H1 (cell line): ENCODE measurements at regions not wholly inside any gene's neighbourhood (a gene's known extent, or its start where the extent isn't known, plus 50 kb on each side); places are given as distances from the start of the nearest gene placed in this dataset.

Source experiments
- CTCF ChIA-PET: fragments of 300-600 bp; sonication (Branson Sonifier 250); formaldehyde crosslinking; loops from one replicate; lab custom pipeline; 2021; ENCODE audit not compliant: partially characterized antibody; lab: Charles Lee
- POLR2A ChIA-PET: fragments of 300-600 bp; sonication (Branson Sonifier 250); formaldehyde crosslinking; loops from one replicate; lab custom pipeline; 2021; ENCODE audit warnings: inconsistent platforms; ENCODE audit not compliant: partially characterized antibody; lab: Charles Lee
- DNase-seq, 2 experiments: peaks; one replicate each; pipeline versions ENCODE4 v3.0.0 to v3.0.0-alpha.2; 2010 to 2022; ENCODE audit warnings: low spot score in 2 of 2, low read depth in 1 of 2, mixed read lengths in 1 of 2
- FAIRE-seq: peaks from 2 replicates; lab custom pipeline; 2011; peaks lifted over from hg19 to GRCh38; lab: Jason Lieb, UNC
- H2AFZ ChIP-seq: 2 replicates; pipeline ENCODE4 v1.8.1; 2012; ENCODE audit warnings: low read length, inconsistent platforms
- H2AK5ac ChIP-seq: 2 replicates; pipeline ENCODE4 v1.6.1; 2013; ENCODE audit warnings: low read depth, low read length
- H2BK120ac ChIP-seq: replicated peaks from 2 replicates; pipeline ENCODE3; 2013; ENCODE audit warnings: low read depth, low read length, inconsistent platforms
- H2BK12ac ChIP-seq: 2 replicates; pipeline ENCODE4 v1.6.1; 2013; ENCODE audit warnings: low read depth, low read length
- H2BK15ac ChIP-seq: 2 replicates; pipeline ENCODE4 v1.6.1; 2013; ENCODE audit warnings: low read length
- H2BK20ac ChIP-seq: 2 replicates; pipeline ENCODE4 v1.6.1; 2013; ENCODE audit warnings: low read length
- H2BK5ac ChIP-seq: 2 replicates; pipeline ENCODE4 v1.6.1; 2013; ENCODE audit warnings: low read depth, low read length
- H3K14ac ChIP-seq: 2 replicates; pipeline ENCODE4 v1.6.1; 2013; ENCODE audit warnings: inconsistent platforms; ENCODE audit not compliant: insufficient read length
- H3K18ac ChIP-seq: 2 replicates; pipeline ENCODE4 v1.6.1; 2013; ENCODE audit warnings: low read length; ENCODE audit errors: extremely low read depth
- H3K23ac ChIP-seq: 2 replicates; pipeline ENCODE4 v1.6.1; 2013; ENCODE audit warnings: inconsistent platforms; ENCODE audit not compliant: insufficient read length
- H3K23me2 ChIP-seq: 2 replicates; pipeline ENCODE4 v1.6.1; 2013; ENCODE audit warnings: low read depth, low read length
- H3K27ac ChIP-seq: 2 replicates; pipeline ENCODE4 v1.6.1; 2011; ENCODE audit warnings: low read depth, low read length, inconsistent platforms
- H3K27me3 ChIP-seq, 4 experiments: replicated peaks in 1 of 4; 1 replicate in 1 of 4; 2 replicates in 3 of 4; pipeline versions ENCODE4 v1.6.1 to v1.8.1; 2011 to 2013; ENCODE audit warnings: low read length in 3 of 4, mild to moderate bottlenecking in 3 of 4, inconsistent platforms in 2 of 4, mixed read lengths in 2 of 4, moderate library complexity in 1 of 4; ENCODE audit not compliant: control insufficient read depth in 3 of 4, insufficient read depth in 3 of 4; ENCODE audit errors: extremely low read depth in 1 of 4
- H3K36me3 ChIP-seq, 4 experiments: 2 replicates each; pipeline versions ENCODE4 v1.6.1 to v1.8.1; 2011 to 2013; ENCODE audit warnings: mild to moderate bottlenecking in 4 of 4, low read length in 3 of 4, moderate library complexity in 2 of 4, control low read depth in 1 of 4, inconsistent platforms in 1 of 4; ENCODE audit not compliant: insufficient read depth in 4 of 4, control insufficient read depth in 2 of 4
- H3K4ac ChIP-seq: replicated peaks from 2 replicates; pipeline ENCODE3; 2013; ENCODE audit warnings: low read length, low read depth, mixed read lengths, inconsistent platforms; ENCODE audit not compliant: insufficient read length
- H3K4me1 ChIP-seq, 4 experiments: replicated peaks in 1 of 4; 1 replicate in 1 of 4; 2 replicates in 3 of 4; pipeline versions ENCODE4 v1.6.1 to v1.8.1; 2011 to 2013; ENCODE audit warnings: low read length in 3 of 4, inconsistent platforms in 2 of 4, mixed read lengths in 1 of 4; ENCODE audit not compliant: insufficient read depth in 4 of 4, control insufficient read depth in 3 of 4
- H3K4me2 ChIP-seq, 2 experiments: 2 replicates each; pipeline versions ENCODE4 v1.6.1 to v1.8.1; 2011 to 2013; ENCODE audit warnings: low read depth in 2 of 2, low read length in 2 of 2, control low read depth in 1 of 2, inconsistent platforms in 1 of 2, mild to moderate bottlenecking in 1 of 2; ENCODE audit not compliant: insufficient read depth in 1 of 2
- H3K4me3 ChIP-seq, 4 experiments: fragments of 200-600, 300-600 bp in 1 of 4; sonication (generic), shearing (Covaris generic), sonication (Bioruptor Twin) in 1 of 4; 2 replicates each; pipeline versions ENCODE4 v1.5.1 to v1.8.1; 2011 to 2016; ENCODE audit warnings: low read length in 4 of 4, low read depth in 3 of 4, control low read depth in 2 of 4, inconsistent platforms in 2 of 4, mild to moderate bottlenecking in 2 of 4, mixed read lengths in 1 of 4, moderate library complexity in 1 of 4; ENCODE audit not compliant: insufficient read depth in 2 of 4; ENCODE audit errors: extremely low read depth in 1 of 4
- H3K56ac ChIP-seq: replicated peaks from 2 replicates; pipeline ENCODE3; 2013; ENCODE audit warnings: low read depth, mild to moderate bottlenecking, mixed read lengths, low read length, inconsistent platforms; ENCODE audit not compliant: insufficient read length
- H3K79me1 ChIP-seq: 2 replicates; pipeline ENCODE4 v1.6.1; 2013; ENCODE audit warnings: low read depth, low read length, control low read depth
- H3K79me2 ChIP-seq, 2 experiments: 2 replicates each; pipeline versions ENCODE4 v1.6.1 to v1.8.1; 2012 to 2013; ENCODE audit warnings: low read length in 2 of 2, mild to moderate bottlenecking in 2 of 2, inconsistent platforms in 1 of 2; ENCODE audit not compliant: insufficient read depth in 2 of 2, control insufficient read depth in 1 of 2
- H3K9ac ChIP-seq, 4 experiments: replicated peaks in 1 of 4; 1 replicate in 1 of 4; 2 replicates in 3 of 4; pipeline versions ENCODE4 v1.6.1 to v1.8.1; 2011 to 2013; ENCODE audit warnings: low read depth in 3 of 4, low read length in 3 of 4, control low read depth in 2 of 4, mild to moderate bottlenecking in 2 of 4, moderate library complexity in 2 of 4, inconsistent platforms in 1 of 4; ENCODE audit errors: extremely low read depth in 1 of 4
- H3K9me3 ChIP-seq, 2 experiments: 2 replicates each; pipeline versions ENCODE4 v1.6.1 to v1.8.1; 2012 to 2013; ENCODE audit warnings: mild to moderate bottlenecking in 2 of 2, moderate library complexity in 2 of 2, control low read depth in 1 of 2, inconsistent platforms in 1 of 2, low read depth in 1 of 2, low read length in 1 of 2, mixed read lengths in 1 of 2; ENCODE audit not compliant: insufficient read depth in 2 of 2
- H4K20me1 ChIP-seq, 2 experiments: replicated peaks in 1 of 2; 2 replicates each; pipeline versions ENCODE3 to v1.8.1; 2011 to 2013; ENCODE audit warnings: inconsistent platforms in 2 of 2, low read length in 2 of 2, mild to moderate bottlenecking in 1 of 2; ENCODE audit not compliant: insufficient read depth in 2 of 2, control insufficient read depth in 1 of 2
- H4K5ac ChIP-seq: 2 replicates; pipeline ENCODE4 v1.6.1; 2013; ENCODE audit warnings: low read length, low read depth, mixed read lengths, inconsistent platforms; ENCODE audit not compliant: insufficient read length
- H4K8ac ChIP-seq: 2 replicates; pipeline ENCODE4 v1.8.0; 2013; ENCODE audit warnings: mild to moderate bottlenecking, moderate library complexity, low read length, inconsistent platforms; ENCODE audit not compliant: insufficient read depth; ENCODE audit errors: extremely low read depth
- H4K91ac ChIP-seq: replicated peaks from 2 replicates; pipeline ENCODE3; 2013; ENCODE audit warnings: low read length, mixed read lengths, inconsistent platforms; ENCODE audit not compliant: insufficient read length
- BCL11A ChIP-seq, 2 experiments: IDR thresholded peaks; one replicate each; pipeline ENCODE4 v1.6.1; 2011; ENCODE audit warnings: low read depth in 2 of 2, low read length in 2 of 2, mild to moderate bottlenecking in 2 of 2
- CEBPB ChIP-seq: IDR thresholded peaks from 2 replicates; pipeline ENCODE4 v1.6.1; 2012; ENCODE audit warnings: low read depth, low read length
- CHD1 ChIP-seq: IDR thresholded peaks from 2 replicates; pipeline ENCODE4 v1.6.1; 2012; ENCODE audit warnings: low read depth, low read length, improper control_type of control experiment
- EZH2 ChIP-seq: fragments of 200-600 bp; sonication (generic); IDR thresholded peaks from 2 replicates; pipeline ENCODE4 v1.7.1; 2012; ENCODE audit warnings: low read depth, mild to moderate bottlenecking, moderate library complexity, low read length, inconsistent platforms; ENCODE audit not compliant: severe bottlenecking
- FOSL1 ChIP-seq: IDR thresholded peaks from 2 replicates; pipeline ENCODE4 v1.6.1; 2011; ENCODE audit warnings: mild to moderate bottlenecking, low read depth, low read length, moderate library complexity; ENCODE audit not compliant: insufficient read depth
- HDAC6 ChIP-seq: IDR thresholded peaks from one replicate; pipeline ENCODE4 v1.7.1; 2012; ENCODE audit warnings: low read depth, mild to moderate bottlenecking, inconsistent platforms, low read length, moderate library complexity
- JUND ChIP-seq: IDR thresholded peaks from 2 replicates; pipeline ENCODE4 v1.6.1; 2011; ENCODE audit warnings: mild to moderate bottlenecking, improper control_type of control experiment, low read length
- MAX ChIP-seq: IDR thresholded peaks from 2 replicates; pipeline ENCODE4 v1.6.1; 2012; ENCODE audit warnings: inconsistent platforms
- RXRA ChIP-seq: IDR thresholded peaks from 2 replicates; pipeline ENCODE4 v1.6.1; 2011; ENCODE audit warnings: low read depth, mild to moderate bottlenecking, low read length, moderate library complexity; ENCODE audit not compliant: insufficient read depth
- SIN3A ChIP-seq, 2 experiments: IDR thresholded peaks in 1 of 2; conservative IDR thresholded peaks in 1 of 2; 2 replicates each; pipeline ENCODE4 v1.6.1; 2011 to 2012; ENCODE audit warnings: low read length in 2 of 2, improper control_type of control experiment in 1 of 2, low read depth in 1 of 2, mild to moderate bottlenecking in 1 of 2
- SIX5 ChIP-seq: IDR thresholded peaks from 2 replicates; pipeline ENCODE4 v1.6.1; 2011; ENCODE audit warnings: mild to moderate bottlenecking, low read depth, low read length
- SP2 ChIP-seq: IDR thresholded peaks from 2 replicates; pipeline ENCODE4 v1.6.1; 2012; ENCODE audit warnings: mild to moderate bottlenecking, low read length, inconsistent platforms
- SRF ChIP-seq: IDR thresholded peaks from 2 replicates; pipeline ENCODE4 v1.6.1; 2011; ENCODE audit warnings: mild to moderate bottlenecking, low read depth, low read length, moderate library complexity
- WGBS, 2 experiments: shearing (Covaris generic) in 1 of 2; methylation state at CpG; one replicate each; pipeline versions ENCODE4 v1.1.6 to v1.1.7; 2013 to 2015; ENCODE audit warnings: low lambda C conversion rate in 2 of 2, mixed read lengths in 2 of 2, inconsistent platforms in 1 of 2, low coverage in 1 of 2, missing lambda C conversion rate in 1 of 2; ENCODE audit not compliant: insufficient replicate concordance in 2 of 2, insufficient coverage in 1 of 2, insufficient read length in 1 of 2; ENCODE audit errors: extremely low coverage in 1 of 2, missing lambda C conversion rate in 1 of 2; 5-methylcytosine and 5-hydroxymethylcytosine counted together

GRCh38 chr4:97507587-97508245 is 635.6 kb downstream of the STPG2 start:
- Histone ChIP-seq H3K23ac (no peak overlapping the region), H3K23me2 (no peaks in the 10 kb centered on the region), H3K4me1 (peaks cover 0 to 6% (median 0%) of the 10 kb centered on the region in 4 experiments; a peak in 1 of 7 replicates), H3K18ac (no peak overlapping the region), H2BK12ac (no peak overlapping the region), H3K4ac (no peak overlapping the region), H4K8ac (no peak overlapping the region), H3K9me3 (no peaks in the 10 kb centered on the region), H3K27me3 (no peaks in the 10 kb centered on the region), H2AK5ac (no peak overlapping the region), H2BK120ac (no peak overlapping the region), H3K14ac (no peak overlapping the region), H3K27ac (no peak overlapping the region), H2BK15ac (no peak overlapping the region), H3K4me2 (no peak overlapping the region), H3K56ac (no peak overlapping the region), H4K91ac (no peak overlapping the region), H3K79me1 (no peaks in the 10 kb centered on the region), H3K79me2 (no peaks in the 10 kb centered on the region), H2BK5ac (no peak overlapping the region), H2BK20ac (no peak overlapping the region), H3K36me3 (no peaks in the 10 kb centered on the region), H3K9ac (no peak overlapping the region), H3K4me3 (no peak overlapping the region), H4K5ac (no peak overlapping the region), H4K20me1 (no peaks in the 10 kb centered on the region), H2AFZ (no peak overlapping the region)
- no peak for TF ChIP-seq EZH2
- TF ChIP-seq SIN3A (conservative IDR thresholded peaks at IDR 0.05 in 1 of 2, IDR thresholded peaks at IDR 0.05 in 1 of 2; ENCODE audit: low read depth in 1 of 2, low read length in 2 of 2), result no peak
- no peak for TF ChIP-seq SIX5
- no peak for TF ChIP-seq JUND
- no peak for TF ChIP-seq CHD1
- no peak for TF ChIP-seq CEBPB
- no peak for TF ChIP-seq SP2
- no peak for TF ChIP-seq FOSL1
- no peak for TF ChIP-seq BCL11A (IDR thresholded peaks at IDR 0.05; ENCODE audit: low read depth in 2 of 2, low read length in 2 of 2)
- TF ChIP-seq MAX, result no peak
- no peak for TF ChIP-seq SRF
- TF ChIP-seq HDAC6, result no peak
- no peak for TF ChIP-seq RXRA
- 97% methylated on average over 2 of the region's 2 CpGs; no CpG with 5 or more reads in 1 of the 2 experiments for WGBS, 2 experiments
- ChIA-PET CTCF (no interaction called here), POLR2A (no interaction called here)
- FAIRE-seq, result no peak
- no peak for DNase-seq
